SK-N-SH treated with all-trans-retinoic acid at 6 μM for 48 hours (cell line): ENCODE measurements at regions not wholly inside any gene's neighbourhood (a gene's known extent, or its start where the extent isn't known, plus 50 kb on each side); places are given as distances from the start of the nearest gene placed in this dataset.

ENCODE experiments used
- BACH2 ChIP-seq: fragments of 250-450 bp; sonication (Bioruptor Pico); IDR thresholded peaks from 2 replicates; pipeline ENCODE4 v1.9.0; 2021; ENCODE audit warnings: mild to moderate bottlenecking, borderline replicate concordance
- GLIS3 ChIP-seq: fragments of 250-450 bp; sonication (Bioruptor Pico); IDR thresholded peaks from 2 replicates; pipeline ENCODE4 v1.5.0; 2020; ENCODE audit warnings: mild to moderate bottlenecking, moderate library complexity
- OSR1 ChIP-seq: fragments of 250-450 bp; sonication (Bioruptor Pico); IDR thresholded peaks from 2 replicates; pipeline ENCODE4 v1.8.0; 2022; ENCODE audit warnings: moderate library complexity, mild to moderate bottlenecking, inconsistent platforms
- RARB ChIP-seq: fragments of 250-450 bp; sonication (Bioruptor Pico); IDR thresholded peaks from 2 replicates; pipeline ENCODE4 v1.8.0; 2021; ENCODE audit warnings: mild to moderate bottlenecking, moderate library complexity
- ZFP3 ChIP-seq: fragments of 250-450 bp; sonication (Bioruptor Pico); IDR thresholded peaks from 2 replicates; pipeline ENCODE4 v1.5.0; 2020; ENCODE audit warnings: mild to moderate bottlenecking, moderate library complexity
- ZNF70 ChIP-seq: fragments of 450-650 bp; formaldehyde crosslinking; IDR thresholded peaks from 2 replicates; pipeline ENCODE4 v1.5.0; 2020; ENCODE audit warnings: mild to moderate bottlenecking, moderate library complexity
- TF ChIP-seq, protein P1 (sequence below): fragments of 250-450 bp; sonication (Bioruptor Pico); IDR thresholded peaks from 2 replicates; pipeline ENCODE4 v1.8.0; 2020; ENCODE audit warnings: mild to moderate bottlenecking, moderate library complexity, borderline replicate concordance
- TF ChIP-seq, protein P2 (sequence below): fragments of 250-450 bp; sonication (Bioruptor Pico); IDR thresholded peaks from 2 replicates; pipeline ENCODE4 v1.5.0; 2020; ENCODE audit warnings: mild to moderate bottlenecking, moderate library complexity
- TF ChIP-seq, protein P3 (sequence below): fragments of 250-450 bp; sonication (Bioruptor Pico); IDR thresholded peaks from 2 replicates; pipeline ENCODE4 v1.8.0; 2021; ENCODE audit warnings: low read depth, mild to moderate bottlenecking, moderate library complexity, borderline replicate concordance

- TF ChIP-seq OSR1 (CRISPR knock-in tag) = no peak
- no peak for TF ChIP-seq BACH2 (CRISPR knock-in tag)
- no peak for TF ChIP-seq ZFP3 (CRISPR knock-in tag)
- TF ChIP-seq, protein P1, sequence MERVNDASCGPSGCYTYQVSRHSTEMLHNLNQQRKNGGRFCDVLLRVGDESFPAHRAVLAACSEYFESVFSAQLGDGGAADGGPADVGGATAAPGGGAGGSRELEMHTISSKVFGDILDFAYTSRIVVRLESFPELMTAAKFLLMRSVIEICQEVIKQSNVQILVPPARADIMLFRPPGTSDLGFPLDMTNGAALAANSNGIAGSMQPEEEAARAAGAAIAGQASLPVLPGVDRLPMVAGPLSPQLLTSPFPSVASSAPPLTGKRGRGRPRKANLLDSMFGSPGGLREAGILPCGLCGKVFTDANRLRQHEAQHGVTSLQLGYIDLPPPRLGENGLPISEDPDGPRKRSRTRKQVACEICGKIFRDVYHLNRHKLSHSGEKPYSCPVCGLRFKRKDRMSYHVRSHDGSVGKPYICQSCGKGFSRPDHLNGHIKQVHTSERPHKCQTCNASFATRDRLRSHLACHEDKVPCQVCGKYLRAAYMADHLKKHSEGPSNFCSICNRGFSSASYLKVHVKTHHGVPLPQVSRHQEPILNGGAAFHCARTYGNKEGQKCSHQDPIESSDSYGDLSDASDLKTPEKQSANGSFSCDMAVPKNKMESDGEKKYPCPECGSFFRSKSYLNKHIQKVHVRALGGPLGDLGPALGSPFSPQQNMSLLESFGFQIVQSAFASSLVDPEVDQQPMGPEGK (CRISPR knock-in tag) = no peak
- TF ChIP-seq ZNF70 (CRISPR knock-in tag) = no peak
- TF ChIP-seq, protein P2, sequence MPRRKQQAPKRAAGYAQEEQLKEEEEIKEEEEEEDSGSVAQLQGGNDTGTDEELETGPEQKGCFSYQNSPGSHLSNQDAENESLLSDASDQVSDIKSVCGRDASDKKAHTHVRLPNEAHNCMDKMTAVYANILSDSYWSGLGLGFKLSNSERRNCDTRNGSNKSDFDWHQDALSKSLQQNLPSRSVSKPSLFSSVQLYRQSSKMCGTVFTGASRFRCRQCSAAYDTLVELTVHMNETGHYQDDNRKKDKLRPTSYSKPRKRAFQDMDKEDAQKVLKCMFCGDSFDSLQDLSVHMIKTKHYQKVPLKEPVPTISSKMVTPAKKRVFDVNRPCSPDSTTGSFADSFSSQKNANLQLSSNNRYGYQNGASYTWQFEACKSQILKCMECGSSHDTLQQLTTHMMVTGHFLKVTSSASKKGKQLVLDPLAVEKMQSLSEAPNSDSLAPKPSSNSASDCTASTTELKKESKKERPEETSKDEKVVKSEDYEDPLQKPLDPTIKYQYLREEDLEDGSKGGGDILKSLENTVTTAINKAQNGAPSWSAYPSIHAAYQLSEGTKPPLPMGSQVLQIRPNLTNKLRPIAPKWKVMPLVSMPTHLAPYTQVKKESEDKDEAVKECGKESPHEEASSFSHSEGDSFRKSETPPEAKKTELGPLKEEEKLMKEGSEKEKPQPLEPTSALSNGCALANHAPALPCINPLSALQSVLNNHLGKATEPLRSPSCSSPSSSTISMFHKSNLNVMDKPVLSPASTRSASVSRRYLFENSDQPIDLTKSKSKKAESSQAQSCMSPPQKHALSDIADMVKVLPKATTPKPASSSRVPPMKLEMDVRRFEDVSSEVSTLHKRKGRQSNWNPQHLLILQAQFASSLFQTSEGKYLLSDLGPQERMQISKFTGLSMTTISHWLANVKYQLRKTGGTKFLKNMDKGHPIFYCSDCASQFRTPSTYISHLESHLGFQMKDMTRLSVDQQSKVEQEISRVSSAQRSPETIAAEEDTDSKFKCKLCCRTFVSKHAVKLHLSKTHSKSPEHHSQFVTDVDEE (CRISPR knock-in tag) = no peak
- TF ChIP-seq RARB (CRISPR knock-in tag) = no peak
- TF ChIP-seq, protein P3, sequence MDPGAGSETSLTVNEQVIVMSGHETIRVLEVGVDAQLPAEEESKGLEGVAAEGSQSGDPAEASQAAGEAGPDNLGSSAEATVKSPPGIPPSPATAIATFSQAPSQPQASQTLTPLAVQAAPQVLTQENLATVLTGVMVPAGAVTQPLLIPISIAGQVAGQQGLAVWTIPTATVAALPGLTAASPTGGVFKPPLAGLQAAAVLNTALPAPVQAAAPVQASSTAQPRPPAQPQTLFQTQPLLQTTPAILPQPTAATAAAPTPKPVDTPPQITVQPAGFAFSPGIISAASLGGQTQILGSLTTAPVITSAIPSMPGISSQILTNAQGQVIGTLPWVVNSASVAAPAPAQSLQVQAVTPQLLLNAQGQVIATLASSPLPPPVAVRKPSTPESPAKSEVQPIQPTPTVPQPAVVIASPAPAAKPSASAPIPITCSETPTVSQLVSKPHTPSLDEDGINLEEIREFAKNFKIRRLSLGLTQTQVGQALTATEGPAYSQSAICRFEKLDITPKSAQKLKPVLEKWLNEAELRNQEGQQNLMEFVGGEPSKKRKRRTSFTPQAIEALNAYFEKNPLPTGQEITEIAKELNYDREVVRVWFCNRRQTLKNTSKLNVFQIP (CRISPR knock-in tag) = no peak
- no peak for TF ChIP-seq GLIS3
Observed at GRCh38 chr3:176856721-176857120, 340.6 kb downstream of the TBL1XR1 start.
